ENCODE measurements at regions not wholly inside any gene's neighbourhood (a gene's known extent, or its start where the extent isn't known, plus 50 kb on each side); places are given as distances from the start of the nearest gene placed in this dataset.

DNA sequence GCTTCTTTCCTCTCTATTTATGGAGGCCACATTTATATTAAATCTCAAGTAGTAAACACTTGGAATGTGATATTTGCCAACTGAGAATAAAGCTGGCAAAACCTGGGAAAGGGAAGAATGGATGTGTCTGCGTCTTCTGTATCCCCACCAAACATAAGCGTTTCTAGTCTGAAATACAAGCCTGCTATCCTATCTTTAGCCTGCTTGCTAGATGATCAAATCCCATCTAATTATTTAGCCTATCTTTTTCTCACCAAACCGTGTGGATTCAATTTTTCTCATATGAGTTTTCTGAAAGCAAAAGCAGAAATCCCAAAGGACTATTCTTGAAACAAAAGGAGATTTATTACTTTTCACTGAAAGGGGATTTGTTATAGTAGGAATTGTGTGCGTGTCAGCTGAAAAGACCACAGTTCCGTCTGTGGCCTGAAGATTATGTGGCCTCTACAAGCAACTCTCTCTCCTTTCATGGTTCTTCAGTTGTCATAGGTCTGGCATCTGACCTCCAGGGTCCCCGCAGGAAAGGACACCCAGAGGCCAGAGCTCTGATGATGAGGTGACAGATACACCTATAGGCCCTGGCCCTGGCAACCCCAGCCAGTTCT lies 266.0 kb upstream of the MCTP2 start:
- Histone ChIP-seq H3K4me3 (ENCODE audit: low read depth in 1 of 2, low read length in 1 of 2) (no peak overlapping the region), H3K27ac (no peak overlapping the region), H3K36me3 (no peaks in the 10 kb centered on the region), H3K4me1 (ENCODE audit: control insufficient read depth in 1 of 2, insufficient read depth in 1 of 2, low read depth in 1 of 2, low read length in 1 of 2) (no peaks in the 10 kb centered on the region), H3K9me3 (no peaks in the 10 kb centered on the region), H3K27me3 (no peaks in the 10 kb centered on the region)
- TF ChIP-seq, protein P1, sequence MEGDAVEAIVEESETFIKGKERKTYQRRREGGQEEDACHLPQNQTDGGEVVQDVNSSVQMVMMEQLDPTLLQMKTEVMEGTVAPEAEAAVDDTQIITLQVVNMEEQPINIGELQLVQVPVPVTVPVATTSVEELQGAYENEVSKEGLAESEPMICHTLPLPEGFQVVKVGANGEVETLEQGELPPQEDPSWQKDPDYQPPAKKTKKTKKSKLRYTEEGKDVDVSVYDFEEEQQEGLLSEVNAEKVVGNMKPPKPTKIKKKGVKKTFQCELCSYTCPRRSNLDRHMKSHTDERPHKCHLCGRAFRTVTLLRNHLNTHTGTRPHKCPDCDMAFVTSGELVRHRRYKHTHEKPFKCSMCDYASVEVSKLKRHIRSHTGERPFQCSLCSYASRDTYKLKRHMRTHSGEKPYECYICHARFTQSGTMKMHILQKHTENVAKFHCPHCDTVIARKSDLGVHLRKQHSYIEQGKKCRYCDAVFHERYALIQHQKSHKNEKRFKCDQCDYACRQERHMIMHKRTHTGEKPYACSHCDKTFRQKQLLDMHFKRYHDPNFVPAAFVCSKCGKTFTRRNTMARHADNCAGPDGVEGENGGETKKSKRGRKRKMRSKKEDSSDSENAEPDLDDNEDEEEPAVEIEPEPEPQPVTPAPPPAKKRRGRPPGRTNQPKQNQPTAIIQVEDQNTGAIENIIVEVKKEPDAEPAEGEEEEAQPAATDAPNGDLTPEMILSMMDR (IDR thresholded peaks at IDR 0.05) = no peak

DNA sequence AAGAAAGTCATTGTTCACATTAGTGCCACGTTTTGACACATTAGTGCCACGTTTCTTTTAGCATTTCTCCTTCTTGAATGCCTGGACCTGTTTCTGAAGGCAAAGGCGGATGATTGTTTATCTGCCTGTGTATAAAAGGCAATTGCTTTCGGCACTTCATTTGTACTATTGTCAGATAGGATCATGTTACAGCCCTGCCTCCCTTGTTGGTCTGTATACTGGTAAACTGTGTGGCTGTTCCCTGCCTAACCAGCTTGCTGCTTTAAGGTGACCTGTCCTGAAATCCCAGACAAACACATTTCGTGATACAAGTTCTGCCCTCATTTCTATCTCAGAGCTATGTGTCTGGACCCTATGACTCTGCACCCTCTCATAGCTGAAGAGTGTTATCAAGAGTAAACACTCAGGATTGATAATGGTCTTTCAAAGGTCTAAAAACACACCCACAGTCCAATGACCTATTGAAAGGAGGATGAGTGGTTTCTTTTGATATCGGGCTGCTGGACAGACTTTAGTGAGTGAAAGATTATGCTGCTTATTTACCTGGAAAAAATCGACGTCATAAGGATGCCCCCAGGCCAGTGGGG lies 276.3 kb upstream of the MCTP2 start:
- Histone ChIP-seq H3K9me3 (no peaks in the 10 kb centered on the region), H3K27ac (no peak overlapping the region), H3K4me1 (ENCODE audit: control insufficient read depth in 1 of 2, insufficient read depth in 1 of 2, low read depth in 1 of 2, low read length in 1 of 2) (no peaks in the 10 kb centered on the region), H3K4me3 (ENCODE audit: low read depth in 1 of 2, low read length in 1 of 2) (no peak overlapping the region), H3K27me3 (no peaks in the 10 kb centered on the region), H3K36me3 (no peaks in the 10 kb centered on the region)
- TF ChIP-seq, protein P1 (IDR thresholded peaks at IDR 0.05) = no peak

DNA sequence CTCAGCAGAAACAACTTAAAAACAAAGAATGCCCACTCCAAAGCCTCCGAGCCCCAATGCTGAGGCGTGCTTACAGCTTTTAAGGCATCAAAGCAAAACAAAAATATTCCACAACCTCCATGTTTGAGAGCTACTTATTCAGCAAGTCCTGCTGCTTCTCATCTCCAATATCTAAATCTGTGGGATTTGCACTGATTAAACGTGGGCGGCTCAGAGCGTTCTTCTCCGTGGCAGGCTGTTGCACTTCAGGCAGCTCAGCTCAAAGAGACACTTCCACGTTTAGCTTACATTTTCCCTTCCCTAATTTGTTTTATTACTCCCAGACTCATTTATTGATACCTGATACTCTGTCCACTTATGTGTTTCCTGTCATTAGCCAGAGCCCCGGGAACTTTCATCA lies 282.6 kb upstream of the MCTP2 start:
- Histone ChIP-seq H3K4me3 (ENCODE audit: low read depth in 1 of 2, low read length in 1 of 2) (no peak overlapping the region), H3K9me3 (no peaks in the 10 kb centered on the region), H3K27me3 (no peaks in the 10 kb centered on the region), H3K4me1 (ENCODE audit: control insufficient read depth in 1 of 2, insufficient read depth in 1 of 2, low read depth in 1 of 2, low read length in 1 of 2) (no peaks in the 10 kb centered on the region), H3K27ac (no peak overlapping the region), H3K36me3 (no peaks in the 10 kb centered on the region)
- TF ChIP-seq, protein P1 (IDR thresholded peaks at IDR 0.05) = no peak

DNA sequence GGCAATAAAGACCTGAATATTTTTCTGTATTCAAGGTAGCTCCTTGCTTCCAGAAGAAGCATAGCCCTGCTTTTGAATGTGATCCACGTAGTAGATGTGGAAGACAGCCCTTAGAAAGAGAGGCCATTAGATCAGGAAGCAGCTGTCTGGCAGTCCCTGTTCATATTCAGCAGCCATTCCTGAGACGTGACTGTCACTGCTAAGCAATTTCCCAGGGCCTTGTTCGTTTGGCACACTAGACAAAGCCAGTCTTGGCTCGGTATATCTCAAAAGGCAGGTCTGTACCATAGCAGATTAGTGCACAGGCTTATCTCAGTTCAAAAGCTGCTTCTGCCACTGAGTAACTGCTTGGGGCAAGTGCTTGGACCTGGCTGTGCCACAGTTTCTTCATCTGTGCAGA lies 287.8 kb upstream of the MCTP2 start:
- Histone ChIP-seq H3K27ac (no peak overlapping the region), H3K9me3 (no peaks in the 10 kb centered on the region), H3K36me3 (no peaks in the 10 kb centered on the region), H3K4me3 (ENCODE audit: low read depth in 1 of 2, low read length in 1 of 2) (no peak overlapping the region), H3K4me1 (ENCODE audit: control insufficient read depth in 1 of 2, insufficient read depth in 1 of 2, low read depth in 1 of 2, low read length in 1 of 2) (no peaks in the 10 kb centered on the region), H3K27me3 (no peaks in the 10 kb centered on the region)
- TF ChIP-seq, protein P1 (IDR thresholded peaks at IDR 0.05) = no peak

DNA sequence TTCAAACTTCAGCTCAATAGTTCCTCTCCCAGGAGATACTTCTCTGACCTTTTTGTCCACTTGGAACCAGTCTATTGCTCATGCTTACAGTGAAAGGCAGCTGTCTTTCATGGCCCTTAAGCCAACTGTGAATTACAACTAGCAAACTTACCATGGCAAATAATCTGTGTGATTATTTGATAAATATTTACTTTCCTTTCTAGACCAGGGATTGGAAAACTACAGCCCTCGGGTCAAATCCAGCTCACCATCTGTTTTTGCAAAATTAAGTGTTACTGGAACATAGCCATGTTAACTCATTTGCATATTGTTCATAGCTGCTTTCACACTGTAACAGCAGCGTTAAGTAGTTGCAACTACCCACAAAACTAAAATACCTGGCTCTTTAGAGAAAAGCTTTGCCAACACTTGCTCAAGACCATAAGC lies 289.1 kb upstream of the MCTP2 start:
- TF ChIP-seq, protein P1 (IDR thresholded peaks at IDR 0.05) = no peak
- H3K27me3 ChIP-seq = no peaks in the 10 kb centered on the region

More for the DNA sequence above, 289.1 kb upstream of the MCTP2 start:
- H3K4me3 ChIP-seq (ENCODE audit: low read depth in 1 of 2, low read length in 1 of 2) = no peak overlapping the region
- no peaks in the 10 kb centered on the region for H3K4me1 ChIP-seq (ENCODE audit: control insufficient read depth in 1 of 2, insufficient read depth in 1 of 2, low read depth in 1 of 2, low read length in 1 of 2)
- no peak overlapping the region for H3K27ac ChIP-seq
- no peaks in the 10 kb centered on the region for H3K36me3 ChIP-seq
- H3K9me3 ChIP-seq = no peaks in the 10 kb centered on the region

Data from neutrophil (primary cell).